ENCODE measurements at regions not wholly inside any gene's neighbourhood (a gene's known extent, or its start where the extent isn't known, plus 50 kb on each side); places are given as distances from the start of the nearest gene placed in this dataset.

GRCh38 chr1:38560457-38560856 lies 299.1 kb downstream of the RRAGC start:
- no peak for DNase-seq
- no peaks in the 10 kb centered on the region for H3K9me3 ChIP-seq (ENCODE audit: control insufficient read depth in 2 of 2, insufficient read depth in 1 of 2, low read depth in 1 of 2, low read length in 1 of 2)
- no peak overlapping the region for H3K4me3 ChIP-seq (ENCODE audit: low read depth in 1 of 3, low read length in 3 of 3)
- H3K36me3 ChIP-seq (ENCODE audit: control insufficient read depth in 3 of 3, insufficient read depth in 2 of 3, low read depth in 1 of 3, low read length in 3 of 3): no peaks in the 10 kb centered on the region
- whole genome bisulfite sequencing, 3 donors: 78 to 81% (median 81%) methylated on average over 7 of the region's 7 CpGs
- H3K27ac ChIP-seq (ENCODE audit: low read depth in 1 of 3, low read length in 2 of 3): no peak overlapping the region
- no peak for FAIRE-seq
- no peaks in the 10 kb centered on the region for H3K4me1 ChIP-seq (ENCODE audit: control insufficient read depth in 3 of 3, insufficient read depth in 2 of 3, low read depth in 1 of 3, low read length in 2 of 3)
- H3K27me3 ChIP-seq (ENCODE audit: control insufficient read depth in 3 of 3, insufficient read depth in 3 of 3, low read length in 3 of 3): peaks cover 0 to 19% (median 2%) of the 10 kb centered on the region in 3 donors

GRCh38 chr1:38559446-38560165 lies 300.0 kb downstream of the RRAGC start:
- peaks cover 0 to 19% (median 2%) of the 10 kb centered on the region in 3 donors for H3K27me3 ChIP-seq (ENCODE audit: control insufficient read depth in 3 of 3, insufficient read depth in 3 of 3, low read length in 3 of 3)
- no peaks in the 10 kb centered on the region for H3K36me3 ChIP-seq (ENCODE audit: control insufficient read depth in 3 of 3, insufficient read depth in 2 of 3, low read depth in 1 of 3, low read length in 3 of 3)
- 8 to 11% (median 9%) methylated on average over 32 to 33 of the region's 33 CpGs for WGBS, 3 donors
- H3K27ac ChIP-seq (ENCODE audit: low read depth in 1 of 3, low read length in 2 of 3): no peak overlapping the region
- no peaks in the 10 kb centered on the region for H3K4me1 ChIP-seq (ENCODE audit: control insufficient read depth in 3 of 3, insufficient read depth in 2 of 3, low read depth in 1 of 3, low read length in 2 of 3)
- H3K4me3 ChIP-seq (ENCODE audit: low read depth in 1 of 3, low read length in 3 of 3): no peak overlapping the region
- H3K9me3 ChIP-seq (ENCODE audit: control insufficient read depth in 2 of 2, insufficient read depth in 1 of 2, low read depth in 1 of 2, low read length in 1 of 2): no peaks in the 10 kb centered on the region
- DNase-seq (peak; percentile 28 to 49), FAIRE-seq (no peak)

GRCh38 chr1:38558500-38559445 lies 300.8 kb downstream of the RRAGC start:
- H3K4me3 ChIP-seq (ENCODE audit: low read depth in 1 of 3, low read length in 3 of 3): no peak overlapping the region

GRCh38 chr1:38558055-38558454 lies 301.5 kb downstream of the RRAGC start:
- WGBS, 3 donors: 87 to 94% (median 88%) methylated on average over 8 of the region's 8 CpGs
- no peaks in the 10 kb centered on the region for H3K4me1 ChIP-seq (ENCODE audit: control insufficient read depth in 3 of 3, insufficient read depth in 2 of 3, low read depth in 1 of 3, low read length in 2 of 3)
- no peaks in the 10 kb centered on the region for H3K9me3 ChIP-seq (ENCODE audit: control insufficient read depth in 2 of 2, insufficient read depth in 1 of 2, low read depth in 1 of 2, low read length in 1 of 2)
- DNase-seq (no peak), FAIRE-seq (no peak)
- no peak overlapping the region for H3K4me3 ChIP-seq (ENCODE audit: low read depth in 1 of 3, low read length in 3 of 3)
- H3K27ac ChIP-seq (ENCODE audit: low read depth in 1 of 3, low read length in 2 of 3): no peak overlapping the region
- peaks cover 0 to 19% (median 2%) of the 10 kb centered on the region in 3 donors for H3K27me3 ChIP-seq (ENCODE audit: control insufficient read depth in 3 of 3, insufficient read depth in 3 of 3, low read length in 3 of 3)
- no peaks in the 10 kb centered on the region for H3K36me3 ChIP-seq (ENCODE audit: control insufficient read depth in 3 of 3, insufficient read depth in 2 of 3, low read depth in 1 of 3, low read length in 3 of 3)

More at GRCh38 chr1:38558500-38559445, 300.8 kb downstream of the RRAGC start:
- H3K27me3 ChIP-seq (ENCODE audit: control insufficient read depth in 3 of 3, insufficient read depth in 3 of 3, low read length in 3 of 3): peaks cover 0 to 19% (median 2%) of the 10 kb centered on the region in 3 donors
- H3K36me3 ChIP-seq (ENCODE audit: control insufficient read depth in 3 of 3, insufficient read depth in 2 of 3, low read depth in 1 of 3, low read length in 3 of 3): no peaks in the 10 kb centered on the region
- FAIRE-seq (no peak), DNase-seq (no peak)
- no peaks in the 10 kb centered on the region for H3K9me3 ChIP-seq (ENCODE audit: control insufficient read depth in 2 of 2, insufficient read depth in 1 of 2, low read depth in 1 of 2, low read length in 1 of 2)
- 59 to 70% (median 69%) methylated on average over 23 of the region's 23 CpGs for WGBS, 3 donors
- no peaks in the 10 kb centered on the region for H3K4me1 ChIP-seq (ENCODE audit: control insufficient read depth in 3 of 3, insufficient read depth in 2 of 3, low read depth in 1 of 3, low read length in 2 of 3)
- H3K27ac ChIP-seq (ENCODE audit: low read depth in 1 of 3, low read length in 2 of 3): no peak overlapping the region

GRCh38 chr1:38555594-38555993 lies 304.0 kb downstream of the RRAGC start:
- H3K4me1 ChIP-seq (ENCODE audit: control insufficient read depth in 3 of 3, insufficient read depth in 2 of 3, low read depth in 1 of 3, low read length in 2 of 3): no peaks in the 10 kb centered on the region
- H3K9me3 ChIP-seq (ENCODE audit: control insufficient read depth in 2 of 2, insufficient read depth in 1 of 2, low read depth in 1 of 2, low read length in 1 of 2): no peaks in the 10 kb centered on the region
- no peaks in the 10 kb centered on the region for H3K36me3 ChIP-seq (ENCODE audit: control insufficient read depth in 3 of 3, insufficient read depth in 2 of 3, low read depth in 1 of 3, low read length in 3 of 3)
- H3K27ac ChIP-seq (ENCODE audit: low read depth in 1 of 3, low read length in 2 of 3): no peak overlapping the region
- WGBS, 3 donors: 50 to 77% (median 75%) methylated on average over 1 of the region's 1 CpG
- FAIRE-seq: no peak
- H3K4me3 ChIP-seq (ENCODE audit: low read depth in 1 of 3, low read length in 3 of 3): no peak overlapping the region
- DNase-seq: no peak
- H3K27me3 ChIP-seq (ENCODE audit: control insufficient read depth in 3 of 3, insufficient read depth in 3 of 3, low read length in 3 of 3): peaks cover 0 to 16% (median 0%) of the 10 kb centered on the region in 3 donors

- Histone ChIP-seq H3K36me3 (ENCODE audit: control insufficient read depth in 3 of 3, insufficient read depth in 2 of 3, low read depth in 1 of 3, low read length in 3 of 3) (no peaks in the 10 kb centered on the region), H3K27ac (ENCODE audit: low read depth in 1 of 3, low read length in 2 of 3) (no peak overlapping the region), H3K4me1 (ENCODE audit: control insufficient read depth in 3 of 3, insufficient read depth in 2 of 3, low read depth in 1 of 3, low read length in 2 of 3) (no peaks in the 10 kb centered on the region), H3K27me3 (ENCODE audit: control insufficient read depth in 3 of 3, insufficient read depth in 3 of 3, low read length in 3 of 3) (peaks cover 0 to 14% (median 0%) of the 10 kb centered on the region in 3 donors), H3K4me3 (ENCODE audit: low read depth in 1 of 3, low read length in 3 of 3) (no peak overlapping the region), H3K9me3 (ENCODE audit: control insufficient read depth in 2 of 2, insufficient read depth in 1 of 2, low read depth in 1 of 2, low read length in 1 of 2) (no peaks in the 10 kb centered on the region)
- WGBS, 3 donors: 80 to 89% (median 89%) methylated on average over 3 of the region's 3 CpGs
- FAIRE-seq: no peak
- DNase-seq: no peak
Observed at GRCh38 chr1:38555130-38555529, 304.4 kb downstream of the RRAGC start.

DNA sequence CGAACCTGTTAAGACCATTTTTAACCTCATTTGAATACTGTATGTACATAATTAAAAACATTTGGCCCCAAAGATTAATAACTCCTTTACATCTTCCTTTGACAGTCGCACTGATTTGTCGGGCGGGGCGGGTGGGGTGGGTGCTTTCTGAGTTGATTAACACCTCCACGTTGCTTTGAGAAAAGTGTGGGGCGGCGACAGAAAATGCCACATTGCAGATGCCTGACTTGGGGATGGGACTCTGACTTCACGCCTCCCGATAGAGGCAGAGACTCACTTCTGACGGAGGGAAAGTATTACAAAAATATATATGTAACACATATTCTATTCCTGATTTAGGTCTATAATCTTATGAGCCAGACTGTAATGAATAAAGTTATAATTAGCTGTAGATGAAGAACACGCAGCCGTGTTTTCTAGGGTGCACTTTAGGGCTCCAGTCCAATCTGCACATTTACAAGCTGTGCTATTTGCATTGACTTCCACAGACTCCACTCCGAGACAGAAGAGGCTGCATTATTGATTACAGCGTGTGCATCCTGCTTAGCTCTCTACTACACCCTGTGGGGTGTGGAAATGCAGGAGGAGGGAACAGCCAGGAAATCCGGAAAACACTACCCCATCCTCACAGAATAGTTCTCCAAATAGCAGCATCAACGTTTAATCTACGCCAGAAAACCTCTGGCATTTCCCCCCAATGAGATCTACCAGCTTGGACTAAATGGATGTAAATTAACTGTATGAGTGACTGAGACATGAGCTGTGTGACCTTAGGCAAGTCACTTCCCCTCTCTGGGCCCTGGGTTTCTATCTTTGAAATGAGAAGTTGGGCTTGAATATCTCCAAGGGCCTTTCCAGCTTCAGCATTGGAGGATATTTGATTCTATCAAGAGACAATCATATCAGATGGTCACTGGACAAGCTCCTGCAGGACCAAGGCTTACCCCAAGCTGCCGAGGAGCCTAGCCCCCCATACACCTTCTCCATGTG lies 308.0 kb downstream of the RRAGC start:
- FAIRE-seq (no peak), DNase-seq (no peak)
- WGBS, 3 donors: 75 to 78% (median 76%) methylated on average over 19 of the region's 19 CpGs

GRCh38 chr1:38549191-38549590 lies 310.4 kb downstream of the RRAGC start:
- no peaks in the 10 kb centered on the region for H3K36me3 ChIP-seq (ENCODE audit: control insufficient read depth in 3 of 3, insufficient read depth in 2 of 3, low read depth in 1 of 3, low read length in 3 of 3)
- no peak for FAIRE-seq

More for the DNA sequence above, 308.0 kb downstream of the RRAGC start:
- no peaks in the 10 kb centered on the region for H3K9me3 ChIP-seq (ENCODE audit: control insufficient read depth in 2 of 2, insufficient read depth in 1 of 2, low read depth in 1 of 2, low read length in 1 of 2)
- no peak overlapping the region for H3K4me3 ChIP-seq (ENCODE audit: low read depth in 1 of 3, low read length in 3 of 3)
- H3K36me3 ChIP-seq (ENCODE audit: control insufficient read depth in 3 of 3, insufficient read depth in 2 of 3, low read depth in 1 of 3, low read length in 3 of 3): no peaks in the 10 kb centered on the region
- no peak overlapping the region for H3K27ac ChIP-seq (ENCODE audit: low read depth in 1 of 3, low read length in 2 of 3)
- H3K27me3 ChIP-seq (ENCODE audit: control insufficient read depth in 3 of 3, insufficient read depth in 3 of 3, low read length in 3 of 3): peaks cover 0 to 6% (median 3%) of the 10 kb centered on the region in 3 donors
- no peaks in the 10 kb centered on the region for H3K4me1 ChIP-seq (ENCODE audit: control insufficient read depth in 3 of 3, insufficient read depth in 2 of 3, low read depth in 1 of 3, low read length in 2 of 3)

More at GRCh38 chr1:38549191-38549590, 310.4 kb downstream of the RRAGC start:
- Histone ChIP-seq H3K9me3 (ENCODE audit: control insufficient read depth in 2 of 2, insufficient read depth in 1 of 2, low read depth in 1 of 2, low read length in 1 of 2) (no peaks in the 10 kb centered on the region), H3K4me1 (ENCODE audit: control insufficient read depth in 3 of 3, insufficient read depth in 2 of 3, low read depth in 1 of 3, low read length in 2 of 3) (no peaks in the 10 kb centered on the region), H3K27me3 (ENCODE audit: control insufficient read depth in 3 of 3, insufficient read depth in 3 of 3, low read length in 3 of 3) (peaks cover 0 to 9% (median 3%) of the 10 kb centered on the region in 3 donors), H3K4me3 (ENCODE audit: low read depth in 1 of 3, low read length in 3 of 3) (no peak overlapping the region), H3K27ac (ENCODE audit: low read depth in 1 of 3, low read length in 2 of 3) (no peak overlapping the region)
- DNase-seq: no peak
- WGBS, 3 donors: 80 to 86% (median 82%) methylated on average over 3 of the region's 3 CpGs

Data from small intestine (tissue), 7 donors.